GM12872 (cell line): ENCODE measurements at regions not wholly inside any gene's neighbourhood (a gene's known extent, or its start where the extent isn't known, plus 50 kb on each side); places are given as distances from the start of the nearest gene placed in this dataset.

Source experiments
- TF ChIP-seq, protein P1 (sequence below): IDR thresholded peaks from 3 replicates; pipeline ENCODE4 v1.5.1; 2011; ENCODE audit warnings: low read depth, mild to moderate bottlenecking, low read length, moderate library complexity; ENCODE audit not compliant: insufficient read depth

GRCh38 chr2:59249441-59250306 is 1008.5 kb upstream of the FANCL start:
- TF ChIP-seq, protein P1, sequence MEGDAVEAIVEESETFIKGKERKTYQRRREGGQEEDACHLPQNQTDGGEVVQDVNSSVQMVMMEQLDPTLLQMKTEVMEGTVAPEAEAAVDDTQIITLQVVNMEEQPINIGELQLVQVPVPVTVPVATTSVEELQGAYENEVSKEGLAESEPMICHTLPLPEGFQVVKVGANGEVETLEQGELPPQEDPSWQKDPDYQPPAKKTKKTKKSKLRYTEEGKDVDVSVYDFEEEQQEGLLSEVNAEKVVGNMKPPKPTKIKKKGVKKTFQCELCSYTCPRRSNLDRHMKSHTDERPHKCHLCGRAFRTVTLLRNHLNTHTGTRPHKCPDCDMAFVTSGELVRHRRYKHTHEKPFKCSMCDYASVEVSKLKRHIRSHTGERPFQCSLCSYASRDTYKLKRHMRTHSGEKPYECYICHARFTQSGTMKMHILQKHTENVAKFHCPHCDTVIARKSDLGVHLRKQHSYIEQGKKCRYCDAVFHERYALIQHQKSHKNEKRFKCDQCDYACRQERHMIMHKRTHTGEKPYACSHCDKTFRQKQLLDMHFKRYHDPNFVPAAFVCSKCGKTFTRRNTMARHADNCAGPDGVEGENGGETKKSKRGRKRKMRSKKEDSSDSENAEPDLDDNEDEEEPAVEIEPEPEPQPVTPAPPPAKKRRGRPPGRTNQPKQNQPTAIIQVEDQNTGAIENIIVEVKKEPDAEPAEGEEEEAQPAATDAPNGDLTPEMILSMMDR: no peak

- TF ChIP-seq, protein P1: no peak
These were observed 998.0 kb upstream of the FANCL start for GRCh38 chr2:59239146-59239545.

GRCh38 chr2:59237311-59237710 is 996.2 kb upstream of the FANCL start:
- TF ChIP-seq, protein P1: no peak

- TF ChIP-seq, protein P1: no peak
These were observed 995.6 kb upstream of the FANCL start for GRCh38 chr2:59236723-59237122.

DNA sequence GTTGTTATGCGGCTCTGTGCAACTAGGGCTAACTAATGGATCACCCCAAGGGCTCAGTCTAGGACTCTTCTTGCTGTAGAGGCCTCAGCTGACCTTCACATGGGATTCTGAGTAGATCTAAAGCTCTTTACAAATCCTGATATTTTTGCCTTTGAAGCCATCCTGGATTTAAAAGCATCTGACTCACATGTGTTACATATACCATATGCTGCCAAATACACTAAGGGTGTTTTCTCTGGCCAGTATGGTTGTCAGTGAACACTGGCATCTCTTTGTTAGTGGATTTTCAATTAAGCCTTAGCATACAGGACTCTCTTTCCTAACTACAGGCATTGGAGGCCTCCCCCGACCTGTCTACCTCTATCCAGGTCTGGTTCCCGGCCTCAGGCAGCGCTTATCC is 992.8 kb upstream of the FANCL start:
- TF ChIP-seq, protein P1: no peak

GRCh38 chr2:59233448-59233847 is 992.3 kb upstream of the FANCL start:
- TF ChIP-seq, protein P1: no peak

GRCh38 chr2:59232394-59233165 is 991.5 kb upstream of the FANCL start:
- TF ChIP-seq, protein P1: no peak
